A549 (cell line): ENCODE measurements at regions not wholly inside any gene's neighbourhood (a gene's known extent, or its start where the extent isn't known, plus 50 kb on each side); places are given as distances from the start of the nearest gene placed in this dataset.

Experiments used
- ATAC-seq, 2 experiments: fragments of 200-7000 bp in 1 of 2; fragments of >200 bp in 1 of 2; cut with Nextera tagmentation in 1 of 2; cut with Tn5 transposase in 1 of 2; 3 replicates each; pipeline versions ENCODE4 v1.8.0 to v1.9.1; 2018 to 2020; ENCODE audit warnings: mild to moderate bottlenecking in 1 of 2, moderate library complexity in 1 of 2
- CTCF ChIA-PET: fragments of 300-600 bp; sonication (Branson Sonifier 250); formaldehyde crosslinking; extraction: SDS; loops from one replicate; lab custom pipeline; 2021; ENCODE audit warnings: antibody characterized with exemption, inconsistent platforms; lab: Yijun Ruan, JAX
- POLR2A ChIA-PET: fragments of 350-600 bp; formaldehyde crosslinking; extraction: SDS; loops from one replicate; lab custom pipeline; 2021; ENCODE audit warnings: antibody characterized with exemption, inconsistent platforms; lab: Yijun Ruan, JAX
- DNase-seq, 2 experiments: peaks; one replicate each; pipeline versions ENCODE4 v3.0.0 to v3.0.0-alpha.2; 2011 to 2016; ENCODE audit warnings: low read depth in 1 of 2, low spot score in 1 of 2
- FAIRE-seq: peaks from 2 replicates; lab custom pipeline; 2011; peaks lifted over from hg19 to GRCh38; lab: Jason Lieb, UNC
- H3K27ac ChIP-seq, 2 experiments: fragments of >200 bp; sonication (Bioruptor Twin); formaldehyde crosslinking; 3 replicates each; pipeline ENCODE4 v1.5.1; 2016 to 2017
- H3K4me1 ChIP-seq: fragments of >200 bp; sonication (Bioruptor Twin); formaldehyde crosslinking; 3 replicates; pipeline ENCODE4 v1.6.1; 2016
- H3K4me2 ChIP-seq: fragments of >200 bp; sonication (Bioruptor Twin); formaldehyde crosslinking; 3 replicates; pipeline ENCODE4 v1.6.1; 2016
- H3K4me3 ChIP-seq: fragments of >200 bp; sonication (Bioruptor Twin); formaldehyde crosslinking; 3 replicates; pipeline ENCODE4 v1.5.1; 2016
- H3K9me3 ChIP-seq: fragments of >200 bp; sonication (Bioruptor Twin); formaldehyde crosslinking; 3 replicates; pipeline ENCODE4 v1.6.1; 2016
- CBX2 ChIP-seq: fragments of 200-600 bp; sonication (generic); IDR thresholded peaks from 2 replicates; pipeline ENCODE4 v1.6.1; 2016; ENCODE audit warnings: low read depth, mild to moderate bottlenecking, borderline replicate concordance
- CBX8 ChIP-seq: fragments of 200-600 bp; sonication (generic); IDR thresholded peaks from 2 replicates; pipeline ENCODE4 v1.6.1; 2016
- CEBPB ChIP-seq, 2 experiments: fragments of >200 bp in 1 of 2; sonication (Bioruptor Twin) in 1 of 2; formaldehyde crosslinking in 1 of 2; IDR thresholded peaks; 2 replicates each; pipeline ENCODE4 v1.6.1; 2012 to 2016
- EHF ChIP-seq: fragments of 250-450 bp; sonication (Bioruptor Pico); IDR thresholded peaks from 2 replicates; pipeline ENCODE4 v1.5.0; 2020; ENCODE audit warnings: mild to moderate bottlenecking
- EHMT2 ChIP-seq: fragments of 200-600 bp; sonication (generic); IDR thresholded peaks from 2 replicates; pipeline ENCODE4 v1.6.1; 2016; ENCODE audit warnings: antibody characterized with exemption, low read depth, mild to moderate bottlenecking, moderate library complexity
- HOXA7 ChIP-seq: fragments of 250-450 bp; sonication (Bioruptor Pico); IDR thresholded peaks from 2 replicates; pipeline ENCODE4 v1.5.0; 2020; ENCODE audit warnings: mild to moderate bottlenecking, moderate library complexity
- HOXB5 ChIP-seq: fragments of 250-450 bp; sonication (Bioruptor Pico); IDR thresholded peaks from 2 replicates; pipeline ENCODE4 v1.5.0; 2020; ENCODE audit warnings: mild to moderate bottlenecking, moderate library complexity
- JUNB ChIP-seq: fragments of >200 bp; sonication (Bioruptor Twin); formaldehyde crosslinking; IDR thresholded peaks from 2 replicates; pipeline ENCODE4 v1.6.1; 2016
- KDM1A ChIP-seq: fragments of 200-600 bp; sonication (generic); IDR thresholded peaks from 2 replicates; pipeline ENCODE4 v1.6.1; 2016; ENCODE audit warnings: low read depth, mild to moderate bottlenecking
- MAFK ChIP-seq: fragments of 450-650 bp; IDR thresholded peaks from 2 replicates; pipeline ENCODE4 v1.6.1; 2014; ENCODE audit not compliant: partially characterized antibody
- NFE2L2 ChIP-seq: fragments of 150-350 bp; conservative IDR thresholded peaks from 2 replicates; pipeline ENCODE4 v1.6.1; 2014; ENCODE audit warnings: low read length
- NR3C1 ChIP-seq: fragments of >200 bp; sonication (Bioruptor Twin); formaldehyde crosslinking; IDR thresholded peaks from 3 replicates; pipeline ENCODE4 v1.6.1; 2017
- POLR2A ChIP-seq: IDR thresholded peaks from 2 replicates; pipeline ENCODE4 v1.6.1; 2012; ENCODE audit warnings: mild to moderate bottlenecking, low read length
- RAD21 ChIP-seq, 2 experiments: fragments of >200 bp in 1 of 2; sonication (Bioruptor Twin) in 1 of 2; formaldehyde crosslinking in 1 of 2; IDR thresholded peaks in 1 of 2; conservative IDR thresholded peaks in 1 of 2; 2 replicates in 1 of 2; 3 replicates in 1 of 2; pipeline ENCODE4 v1.6.1; 2012 to 2018; ENCODE audit warnings: inconsistent platforms in 1 of 2
- RARB ChIP-seq: fragments of 250-450 bp; sonication (Bioruptor Pico); IDR thresholded peaks from 2 replicates; pipeline ENCODE4 v1.8.0; 2021; ENCODE audit warnings: mild to moderate bottlenecking, moderate library complexity
- RCOR1 ChIP-seq: fragments of 150-350 bp; IDR thresholded peaks from 2 replicates; pipeline ENCODE4 v1.6.1; 2014; ENCODE audit warnings: antibody characterized with exemption, low read length, low read depth
- RNF2 ChIP-seq: fragments of 200-600 bp; sonication (generic); IDR thresholded peaks from 2 replicates; pipeline ENCODE4 v1.6.1; 2016; ENCODE audit warnings: low read depth, mild to moderate bottlenecking, antibody characterized with exemption, moderate library complexity, borderline replicate concordance
- SMC3 ChIP-seq: fragments of >200 bp; sonication (Bioruptor Twin); formaldehyde crosslinking; IDR thresholded peaks from 3 replicates; pipeline ENCODE4 v1.6.1; 2018; ENCODE audit warnings: inconsistent platforms
- SREBF2 ChIP-seq: fragments of 450-650 bp; IDR thresholded peaks from 2 replicates; pipeline ENCODE4 v1.6.1; 2014; ENCODE audit warnings: mild to moderate bottlenecking, moderate library complexity
- TFCP2L1 ChIP-seq: fragments of 250-450 bp; sonication (Bioruptor Pico); IDR thresholded peaks from 2 replicates; pipeline ENCODE4 v1.5.0; 2021; ENCODE audit warnings: mild to moderate bottlenecking
- ZC3H11A ChIP-seq: fragments of 450-650 bp; IDR thresholded peaks from 2 replicates; pipeline ENCODE4 v1.6.1; 2014; ENCODE audit warnings: antibody characterized with exemption, mild to moderate bottlenecking
- WGBS: methylation state at CpG from one replicate; pipeline ENCODE4 v1.1.6; 2017; ENCODE audit errors: missing lambda C conversion rate; 5-methylcytosine and 5-hydroxymethylcytosine counted together
- TF ChIP-seq, protein P1 (sequence below): fragments of 150-350 bp; IDR thresholded peaks from 2 replicates; pipeline ENCODE4 v1.6.1; 2014; ENCODE audit warnings: low read depth, mild to moderate bottlenecking, low read length
- TF ChIP-seq, protein P2 (sequence below): IDR thresholded peaks from 2 replicates; pipeline ENCODE4 v1.6.1; 2012
- TF ChIP-seq, protein P3 (sequence below): fragments of >200 bp; sonication (Bioruptor Twin); formaldehyde crosslinking; IDR thresholded peaks from 3 replicates; pipeline ENCODE4 v1.6.1; 2016
- TF ChIP-seq, protein P4 (sequence below): fragments of >200 bp; sonication (Bioruptor Twin); formaldehyde crosslinking; IDR thresholded peaks from 3 replicates; pipeline ENCODE4 v1.5.1; 2016

DNA sequence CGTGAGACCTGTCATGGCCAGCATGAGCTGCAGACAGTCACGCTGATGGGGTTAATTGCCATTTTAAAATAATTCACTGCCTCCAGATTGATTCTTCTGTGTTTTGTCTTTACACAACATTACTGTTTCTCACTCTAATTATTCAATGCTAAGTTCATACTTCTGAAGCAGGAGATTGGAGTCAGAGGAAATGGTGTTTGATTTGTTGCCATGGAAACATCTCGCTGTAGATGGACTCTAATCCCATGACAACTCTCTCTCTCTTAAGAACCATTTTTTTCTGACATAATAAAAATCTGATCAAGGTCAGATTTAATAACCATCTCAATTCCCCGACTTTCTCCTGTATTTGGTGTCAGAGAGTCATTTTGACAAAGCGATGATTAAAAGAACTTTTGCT lies 209.0 kb downstream of the IDS start:
- 16% methylated on average over 5 of the region's 5 CpGs for WGBS
- CTCF ChIA-PET: interaction anchor here (1.3 kb wide), 1 partner anchor 9 kb away, joined by 4 read pairs; no protein-coding TSS in a partner anchor
- POLR2A ChIA-PET: no interaction called here
- H3K4me2 ChIP-seq: no peak overlapping the region
- FAIRE-seq (no peak), DNase-seq (no peak), ATAC-seq (no peak)
- H3K9me3 ChIP-seq: no peaks in the 10 kb centered on the region
- no peak overlapping the region for H3K4me3 ChIP-seq
- no peaks in the 10 kb centered on the region for H3K4me1 ChIP-seq
- H3K27ac ChIP-seq: no peak overlapping the region
- no peak for TF ChIP-seq RCOR1
- no peak for TF ChIP-seq CBX2
- no peak for TF ChIP-seq RARB (CRISPR knock-in tag)
- TF ChIP-seq KDM1A: no peak
- no peak for TF ChIP-seq RAD21 (conservative IDR thresholded peaks at IDR 0.05 in 1 of 2, IDR thresholded peaks at IDR 0.05 in 1 of 2)
- TF ChIP-seq RNF2: no peak
- TF ChIP-seq EHMT2: no peak
- no peak for TF ChIP-seq EHF (CRISPR knock-in tag)
- no peak for TF ChIP-seq SREBF2
- no peak for TF ChIP-seq CEBPB (IDR thresholded peaks at IDR 0.05)
- TF ChIP-seq ZC3H11A: no peak

DNA sequence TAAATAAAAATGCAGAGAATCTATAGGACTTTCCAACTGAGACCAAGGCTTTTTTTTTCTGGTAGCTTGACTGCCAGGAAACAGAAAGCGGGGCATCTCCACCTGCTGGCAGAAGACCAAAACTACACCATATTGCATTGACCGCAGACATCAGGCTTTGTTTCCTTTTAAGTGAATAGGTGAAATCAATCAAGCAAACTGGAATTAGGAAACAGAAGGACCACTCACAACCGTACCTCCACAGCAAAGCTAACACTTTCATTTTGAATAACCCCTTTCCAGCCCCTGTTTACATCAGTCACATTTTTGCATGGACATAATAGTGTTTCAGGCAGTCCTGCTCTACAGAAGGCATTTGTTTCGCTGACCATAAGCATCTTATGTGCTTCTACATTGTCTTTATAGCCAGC lies 218.2 kb downstream of the IDS start:
- ATAC-seq: peak; percentile 47 to 60; a peak in 3 of 6 replicates
- H3K27ac ChIP-seq: no peak overlapping the region
- no peak overlapping the region for H3K4me3 ChIP-seq
- ChIA-PET CTCF (interaction anchor here (0.6 to 1.5 kb wide), 15 partner anchors 9 to 1194 kb away, joined by 3 to 6 read pairs (median 3); no protein-coding TSS in a partner anchor), POLR2A (interaction anchor here (0.5 kb wide), 1 partner anchor 1346 kb away, joined by 3 read pairs; no protein-coding TSS in a partner anchor)
- no peaks in the 10 kb centered on the region for H3K9me3 ChIP-seq
- DNase-seq: peak; percentile 35 to 38
- 10% methylated on average over 4 of the region's 4 CpGs for WGBS
- TF ChIP-seq, protein P1, sequence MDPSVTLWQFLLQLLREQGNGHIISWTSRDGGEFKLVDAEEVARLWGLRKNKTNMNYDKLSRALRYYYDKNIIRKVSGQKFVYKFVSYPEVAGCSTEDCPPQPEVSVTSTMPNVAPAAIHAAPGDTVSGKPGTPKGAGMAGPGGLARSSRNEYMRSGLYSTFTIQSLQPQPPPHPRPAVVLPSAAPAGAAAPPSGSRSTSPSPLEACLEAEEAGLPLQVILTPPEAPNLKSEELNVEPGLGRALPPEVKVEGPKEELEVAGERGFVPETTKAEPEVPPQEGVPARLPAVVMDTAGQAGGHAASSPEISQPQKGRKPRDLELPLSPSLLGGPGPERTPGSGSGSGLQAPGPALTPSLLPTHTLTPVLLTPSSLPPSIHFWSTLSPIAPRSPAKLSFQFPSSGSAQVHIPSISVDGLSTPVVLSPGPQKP: no peak
- TF ChIP-seq SMC3: peak; percentile 64
- TF ChIP-seq RAD21 (conservative IDR thresholded peaks at IDR 0.05 in 1 of 2, IDR thresholded peaks at IDR 0.05 in 1 of 2): peak; percentile 61 to 67
- TF ChIP-seq NFE2L2: no peak
- TF ChIP-seq RCOR1: no peak
- TF ChIP-seq, protein P2, sequence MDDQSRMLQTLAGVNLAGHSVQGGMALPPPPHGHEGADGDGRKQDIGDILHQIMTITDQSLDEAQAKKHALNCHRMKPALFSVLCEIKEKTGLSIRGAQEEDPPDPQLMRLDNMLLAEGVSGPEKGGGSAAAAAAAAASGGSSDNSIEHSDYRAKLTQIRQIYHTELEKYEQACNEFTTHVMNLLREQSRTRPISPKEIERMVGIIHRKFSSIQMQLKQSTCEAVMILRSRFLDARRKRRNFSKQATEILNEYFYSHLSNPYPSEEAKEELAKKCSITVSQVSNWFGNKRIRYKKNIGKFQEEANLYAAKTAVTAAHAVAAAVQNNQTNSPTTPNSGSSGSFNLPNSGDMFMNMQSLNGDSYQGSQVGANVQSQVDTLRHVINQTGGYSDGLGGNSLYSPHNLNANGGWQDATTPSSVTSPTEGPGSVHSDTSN: no peak
- TF ChIP-seq HOXB5: no peak
- no peak for TF ChIP-seq CBX8
- no peak for TF ChIP-seq ZC3H11A
- no peak for TF ChIP-seq MAFK
- TF ChIP-seq, protein P3, sequence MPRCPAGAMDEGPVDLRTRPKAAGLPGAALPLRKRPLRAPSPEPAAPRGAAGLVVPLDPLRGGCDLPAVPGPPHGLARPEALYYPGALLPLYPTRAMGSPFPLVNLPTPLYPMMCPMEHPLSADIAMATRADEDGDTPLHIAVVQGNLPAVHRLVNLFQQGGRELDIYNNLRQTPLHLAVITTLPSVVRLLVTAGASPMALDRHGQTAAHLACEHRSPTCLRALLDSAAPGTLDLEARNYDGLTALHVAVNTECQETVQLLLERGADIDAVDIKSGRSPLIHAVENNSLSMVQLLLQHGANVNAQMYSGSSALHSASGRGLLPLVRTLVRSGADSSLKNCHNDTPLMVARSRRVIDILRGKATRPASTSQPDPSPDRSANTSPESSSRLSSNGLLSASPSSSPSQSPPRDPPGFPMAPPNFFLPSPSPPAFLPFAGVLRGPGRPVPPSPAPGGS: no peak
- no peak for TF ChIP-seq JUNB
- TF ChIP-seq NR3C1: no peak
- no peak for TF ChIP-seq TFCP2L1 (CRISPR knock-in tag)
- no peak for TF ChIP-seq HOXA7
- TF ChIP-seq, protein P4, sequence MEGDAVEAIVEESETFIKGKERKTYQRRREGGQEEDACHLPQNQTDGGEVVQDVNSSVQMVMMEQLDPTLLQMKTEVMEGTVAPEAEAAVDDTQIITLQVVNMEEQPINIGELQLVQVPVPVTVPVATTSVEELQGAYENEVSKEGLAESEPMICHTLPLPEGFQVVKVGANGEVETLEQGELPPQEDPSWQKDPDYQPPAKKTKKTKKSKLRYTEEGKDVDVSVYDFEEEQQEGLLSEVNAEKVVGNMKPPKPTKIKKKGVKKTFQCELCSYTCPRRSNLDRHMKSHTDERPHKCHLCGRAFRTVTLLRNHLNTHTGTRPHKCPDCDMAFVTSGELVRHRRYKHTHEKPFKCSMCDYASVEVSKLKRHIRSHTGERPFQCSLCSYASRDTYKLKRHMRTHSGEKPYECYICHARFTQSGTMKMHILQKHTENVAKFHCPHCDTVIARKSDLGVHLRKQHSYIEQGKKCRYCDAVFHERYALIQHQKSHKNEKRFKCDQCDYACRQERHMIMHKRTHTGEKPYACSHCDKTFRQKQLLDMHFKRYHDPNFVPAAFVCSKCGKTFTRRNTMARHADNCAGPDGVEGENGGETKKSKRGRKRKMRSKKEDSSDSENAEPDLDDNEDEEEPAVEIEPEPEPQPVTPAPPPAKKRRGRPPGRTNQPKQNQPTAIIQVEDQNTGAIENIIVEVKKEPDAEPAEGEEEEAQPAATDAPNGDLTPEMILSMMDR: peak; percentile 47
- no peak for TF ChIP-seq POLR2A
- TF ChIP-seq CEBPB (IDR thresholded peaks at IDR 0.05): no peak
- H3K4me2 ChIP-seq: no peak overlapping the region
- FAIRE-seq: no peak
- no peaks in the 10 kb centered on the region for H3K4me1 ChIP-seq
